T-helper 17 cell (primary cell): ENCODE measurements at regions not wholly inside any gene's neighbourhood (a gene's known extent, or its start where the extent isn't known, plus 50 kb on each side); places are given as distances from the start of the nearest gene placed in this dataset.

Experiments used
- ATAC-seq: fragments of 150-1000 bp; cut with Tn5 transposase; 2 replicates; pipeline ENCODE4 v1.10.0; 2021; ENCODE audit warnings: mild to moderate bottlenecking, moderate library complexity
- DNase-seq, 3 donors: peaks; one replicate each; pipeline versions ENCODE4 v3.0.0 to v3.0.0-alpha.2; 2020 to 2021
- H3K9me3 ChIP-seq: one replicate; pipeline ENCODE4 v1.7.0; 2013; ENCODE audit warnings: low read length, mild to moderate bottlenecking; ENCODE audit not compliant: control insufficient read depth, poor library complexity, severe bottlenecking
- H3K27ac Mint-ChIP-seq: one replicate; pipeline ENCODE4 v1.8.0; 2022; ENCODE audit warnings: mild to moderate bottlenecking, moderate library complexity, mixed read lengths
- H3K27me3 Mint-ChIP-seq: one replicate; pipeline ENCODE4 v1.8.0; 2022; ENCODE audit warnings: mixed read lengths
- H3K36me3 Mint-ChIP-seq: one replicate; pipeline ENCODE4 v1.8.0; 2022; ENCODE audit warnings: low read depth, mixed read lengths
- H3K4me1 Mint-ChIP-seq: one replicate; pipeline ENCODE4 v1.8.0; 2022; ENCODE audit warnings: mild to moderate bottlenecking, mixed read lengths
- H3K4me3 Mint-ChIP-seq: one replicate; pipeline ENCODE4 v1.8.0; 2022; ENCODE audit warnings: mild to moderate bottlenecking, moderate library complexity, mixed read lengths

DNA sequence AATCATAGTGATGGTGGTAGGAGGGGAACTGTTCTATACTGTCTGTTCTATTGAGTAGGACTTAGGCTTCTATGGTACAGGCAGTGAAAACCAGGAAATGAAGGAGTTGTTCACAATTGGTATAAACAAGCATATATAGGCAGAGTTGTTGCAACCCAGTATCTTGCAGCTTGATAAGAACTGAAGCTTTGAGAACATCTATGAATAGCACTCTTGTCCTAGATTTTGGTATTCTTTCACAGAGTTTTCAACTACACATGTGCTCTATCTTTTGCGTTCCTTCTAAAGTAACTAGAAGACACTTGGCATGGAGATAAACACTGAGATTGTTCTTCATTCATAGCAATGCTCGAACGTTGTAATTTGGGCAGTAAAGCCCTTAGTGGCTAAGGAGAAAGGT lies 91.8 kb downstream of the KCNJ2 start:
- Mint-ChIP-seq H3K4me3 (no peak overlapping the region), H3K27ac (no peak overlapping the region), H3K36me3 (no peaks in the 10 kb centered on the region), H3K27me3 (peaks cover 5% of the 10 kb centered on the region), H3K4me1 (no peaks in the 10 kb centered on the region)
- H3K9me3 ChIP-seq: no peaks in the 10 kb centered on the region
- ATAC-seq (no peak), DNase-seq (no peak)

GRCh38 chr17:70265471-70265870 lies 96.1 kb downstream of the KCNJ2 start:
- Mint-ChIP-seq H3K27me3 (no peaks in the 10 kb centered on the region), H3K4me3 (no peak overlapping the region), H3K36me3 (no peaks in the 10 kb centered on the region), H3K27ac (no peak overlapping the region), H3K4me1 (no peaks in the 10 kb centered on the region)
- no peaks in the 10 kb centered on the region for H3K9me3 ChIP-seq
- no peak for DNase-seq
- no peak for ATAC-seq

- DNase-seq (no peak), ATAC-seq (no peak)
- Mint-ChIP-seq H3K4me3 (no peak overlapping the region), H3K36me3 (no peaks in the 10 kb centered on the region), H3K27me3 (no peaks in the 10 kb centered on the region), H3K27ac (no peak overlapping the region), H3K4me1 (no peaks in the 10 kb centered on the region)
- no peaks in the 10 kb centered on the region for H3K9me3 ChIP-seq
These were observed 97.1 kb downstream of the KCNJ2 start for GRCh38 chr17:70266394-70266793.

- H3K9me3 ChIP-seq: no peaks in the 10 kb centered on the region
- DNase-seq (no peak), ATAC-seq (no peak)
- no peaks in the 10 kb centered on the region for H3K4me1 Mint-ChIP-seq
- H3K36me3 Mint-ChIP-seq: no peaks in the 10 kb centered on the region
- H3K27me3 Mint-ChIP-seq: no peaks in the 10 kb centered on the region
- no peak overlapping the region for H3K4me3 Mint-ChIP-seq
- no peak overlapping the region for H3K27ac Mint-ChIP-seq
These were observed 99.1 kb downstream of the KCNJ2 start for GRCh38 chr17:70268383-70268782.

DNA sequence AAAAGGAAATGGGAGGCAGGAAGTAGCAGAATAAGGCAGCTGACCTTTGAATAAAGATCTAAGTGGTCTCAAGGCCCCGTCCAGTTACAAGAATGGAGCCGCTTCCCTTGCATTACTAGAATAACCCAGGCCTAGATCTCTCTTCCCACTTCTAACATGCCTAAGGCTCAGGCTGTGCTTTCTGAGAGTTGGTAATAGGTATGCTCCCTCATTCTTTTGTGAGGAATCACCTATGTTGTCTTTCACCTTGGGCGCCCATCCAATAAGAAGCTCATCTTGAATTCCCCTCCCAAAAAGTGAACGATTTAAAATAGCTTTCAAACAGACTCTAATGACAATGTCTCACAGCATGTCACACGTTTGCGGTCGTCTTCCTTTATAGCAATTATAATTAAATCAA lies 101.2 kb downstream of the KCNJ2 start:
- Mint-ChIP-seq H3K36me3 (no peaks in the 10 kb centered on the region), H3K27ac (no peak overlapping the region), H3K27me3 (peaks cover 6% of the 10 kb centered on the region), H3K4me3 (no peak overlapping the region), H3K4me1 (no peaks in the 10 kb centered on the region)
- DNase-seq (no peak), ATAC-seq (no peak)
- no peaks in the 10 kb centered on the region for H3K9me3 ChIP-seq

GRCh38 chr17:70271200-70271599 lies 101.9 kb downstream of the KCNJ2 start:
- no peaks in the 10 kb centered on the region for H3K4me1 Mint-ChIP-seq
- ATAC-seq (no peak), DNase-seq (no peak)
- H3K27me3 Mint-ChIP-seq: peaks cover 6% of the 10 kb centered on the region
- H3K9me3 ChIP-seq: no peaks in the 10 kb centered on the region
- H3K36me3 Mint-ChIP-seq: no peaks in the 10 kb centered on the region
- no peak overlapping the region for H3K27ac Mint-ChIP-seq
- H3K4me3 Mint-ChIP-seq: no peak overlapping the region

DNA sequence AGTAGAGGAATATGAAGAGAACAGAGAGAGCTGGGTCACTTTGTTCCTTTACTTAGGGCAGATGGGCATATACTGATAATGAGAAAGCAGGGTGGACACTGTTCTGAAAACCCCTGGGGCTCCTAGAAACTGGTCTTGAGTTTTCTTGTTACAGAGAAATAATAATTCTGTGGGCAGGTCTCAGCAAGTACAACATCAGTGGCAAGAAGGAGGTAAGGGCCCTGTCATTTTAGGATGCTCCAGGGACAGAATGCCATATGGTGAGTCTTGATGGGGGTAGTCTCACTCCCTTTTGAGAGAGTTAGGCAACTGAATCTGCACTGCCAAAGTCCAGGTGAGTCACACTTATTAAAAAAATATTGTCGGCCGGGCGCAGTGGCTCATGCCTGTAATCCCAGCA lies 102.3 kb downstream of the KCNJ2 start:
- no peak overlapping the region for H3K4me3 Mint-ChIP-seq
- no peaks in the 10 kb centered on the region for H3K36me3 Mint-ChIP-seq
- ATAC-seq (no peak), DNase-seq (no peak)
- H3K27ac Mint-ChIP-seq: no peak overlapping the region
- no peaks in the 10 kb centered on the region for H3K4me1 Mint-ChIP-seq
- no peaks in the 10 kb centered on the region for H3K9me3 ChIP-seq
- peaks cover 6% of the 10 kb centered on the region for H3K27me3 Mint-ChIP-seq

GRCh38 chr17:70274255-70274654 lies 104.9 kb downstream of the KCNJ2 start:
- Mint-ChIP-seq H3K27me3 (peaks cover 6% of the 10 kb centered on the region), H3K4me3 (no peak overlapping the region), H3K27ac (no peak overlapping the region), H3K4me1 (no peaks in the 10 kb centered on the region), H3K36me3 (no peaks in the 10 kb centered on the region)
- DNase-seq: no peak
- no peak for ATAC-seq
- no peaks in the 10 kb centered on the region for H3K9me3 ChIP-seq

- no peak overlapping the region for H3K4me3 Mint-ChIP-seq
- H3K27me3 Mint-ChIP-seq: peaks cover 6% of the 10 kb centered on the region
- ATAC-seq: no peak
- H3K9me3 ChIP-seq: no peaks in the 10 kb centered on the region
- no peak for DNase-seq
- no peak overlapping the region for H3K27ac Mint-ChIP-seq
- H3K36me3 Mint-ChIP-seq: no peaks in the 10 kb centered on the region
- H3K4me1 Mint-ChIP-seq: no peaks in the 10 kb centered on the region
These were observed 107.6 kb downstream of the KCNJ2 start for GRCh38 chr17:70276906-70277305.

DNA sequence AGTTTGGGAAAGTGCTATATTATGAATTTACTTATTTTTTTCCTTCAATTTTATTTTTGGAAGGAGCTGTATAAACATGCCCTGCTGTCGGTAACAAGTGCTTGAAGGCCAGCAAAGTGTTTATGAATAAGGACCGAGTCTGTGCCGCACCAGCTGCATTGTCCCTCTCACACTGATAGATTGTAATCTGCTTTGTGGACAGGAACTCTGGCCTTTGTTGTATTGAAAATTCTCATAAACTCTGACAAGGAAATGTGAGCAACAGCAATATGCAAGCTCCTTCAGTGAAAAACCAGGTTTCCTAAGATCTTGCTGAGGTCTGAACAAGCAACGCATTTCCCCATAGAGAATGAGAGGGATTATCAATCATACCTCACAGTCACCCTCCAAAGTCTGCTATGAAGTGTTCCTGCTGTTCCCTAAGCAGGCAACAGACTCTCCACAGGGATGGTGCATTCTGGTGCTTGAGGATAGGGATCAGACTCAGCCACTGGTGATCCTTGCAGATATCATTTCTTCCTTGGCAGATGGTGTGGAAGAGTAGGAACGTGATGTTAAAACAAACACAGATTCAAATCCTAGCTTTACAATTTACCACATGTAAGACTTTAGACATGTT lies 109.6 kb downstream of the KCNJ2 start:
- H3K27ac Mint-ChIP-seq: no peak overlapping the region
- no peak for DNase-seq
- no peaks in the 10 kb centered on the region for H3K36me3 Mint-ChIP-seq
- H3K4me3 Mint-ChIP-seq: no peak overlapping the region
- peaks cover 6% of the 10 kb centered on the region for H3K27me3 Mint-ChIP-seq
- no peak for ATAC-seq
- H3K9me3 ChIP-seq: no peaks in the 10 kb centered on the region
- no peaks in the 10 kb centered on the region for H3K4me1 Mint-ChIP-seq

DNA sequence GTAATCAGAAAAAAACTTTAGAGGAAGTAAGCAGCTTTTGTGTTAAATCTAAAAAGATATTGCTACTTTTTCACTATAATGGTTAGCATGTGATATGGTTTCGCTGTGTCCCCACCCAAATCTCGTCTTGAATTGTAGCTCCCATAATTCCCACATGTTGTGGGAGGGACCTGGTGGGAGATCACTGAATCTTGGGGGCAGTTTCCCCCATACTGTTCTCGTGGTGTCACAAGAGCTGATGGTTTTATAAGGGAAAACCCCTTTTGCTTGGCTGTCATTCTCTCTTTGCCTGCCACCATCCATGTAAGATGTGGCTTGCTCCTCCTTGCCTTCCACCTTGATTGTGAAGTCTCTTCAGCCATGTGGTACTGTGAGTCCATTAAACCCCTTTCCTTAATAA lies 117.1 kb downstream of the KCNJ2 start:
- H3K4me3 Mint-ChIP-seq: no peak overlapping the region
- H3K4me1 Mint-ChIP-seq: no peaks in the 10 kb centered on the region
- peaks cover 12% of the 10 kb centered on the region for H3K27me3 Mint-ChIP-seq
- no peaks in the 10 kb centered on the region for H3K9me3 ChIP-seq
- H3K27ac Mint-ChIP-seq: no peak overlapping the region
- H3K36me3 Mint-ChIP-seq: no peaks in the 10 kb centered on the region
- ATAC-seq (no peak), DNase-seq (no peak)

DNA sequence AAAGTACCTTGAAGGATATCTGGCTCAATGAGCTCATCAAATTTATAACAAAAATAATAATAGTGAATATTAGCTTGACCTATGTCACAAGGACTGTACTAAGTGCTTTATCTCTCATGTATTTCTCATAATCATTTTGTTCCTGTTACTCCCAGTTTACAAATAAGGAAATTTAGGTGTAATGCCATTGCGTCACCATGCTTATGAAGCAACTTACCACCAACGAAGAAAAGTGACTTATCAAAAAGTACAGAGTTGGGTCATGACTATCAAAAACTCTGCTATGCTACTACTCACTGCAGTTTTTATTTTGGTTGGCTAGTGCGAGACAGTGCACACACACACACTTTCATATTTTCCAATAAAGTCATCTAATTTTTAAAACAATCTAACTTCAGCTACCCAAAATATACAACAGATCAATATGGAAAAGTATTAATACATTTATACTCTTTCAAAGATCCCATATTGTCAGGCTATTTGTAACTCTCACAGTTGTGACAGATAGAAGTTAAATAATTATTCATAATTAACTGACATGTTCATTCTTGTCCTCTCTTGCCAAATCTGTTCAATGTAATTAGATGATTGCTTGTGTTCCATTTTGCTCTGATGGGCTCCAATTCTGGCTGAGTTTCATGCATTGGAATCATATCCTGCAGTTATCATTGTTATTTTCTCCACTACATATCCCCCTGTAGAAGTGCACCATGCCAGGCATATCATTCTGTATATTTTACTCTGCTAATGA lies 119.4 kb downstream of the KCNJ2 start:
- H3K36me3 Mint-ChIP-seq: no peaks in the 10 kb centered on the region
- H3K27me3 Mint-ChIP-seq: peaks cover 12% of the 10 kb centered on the region
- ATAC-seq: no peak
- no peak overlapping the region for H3K27ac Mint-ChIP-seq
- no peak overlapping the region for H3K4me3 Mint-ChIP-seq
- DNase-seq: no peak
- H3K4me1 Mint-ChIP-seq: no peaks in the 10 kb centered on the region
- no peaks in the 10 kb centered on the region for H3K9me3 ChIP-seq

DNA sequence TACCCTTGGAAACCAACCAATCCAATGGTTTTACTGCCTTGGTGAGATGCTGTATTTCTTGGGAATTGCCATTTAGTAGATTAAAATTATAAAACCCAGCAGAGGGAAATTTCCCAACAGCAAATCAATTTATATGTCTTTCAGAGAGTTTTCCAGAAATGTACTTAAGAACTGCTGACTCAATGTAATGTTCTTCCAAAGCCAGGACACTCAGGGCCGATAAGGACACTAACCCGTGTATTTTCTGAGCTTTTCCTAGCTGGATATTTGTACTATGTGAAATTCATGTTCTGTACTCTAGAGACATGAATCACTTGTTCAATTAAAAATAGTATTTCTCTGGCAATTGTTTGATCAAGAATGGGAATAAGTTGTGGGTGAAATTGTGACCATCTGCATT lies 121.4 kb downstream of the KCNJ2 start:
- no peak for DNase-seq
- Mint-ChIP-seq H3K4me1 (no peaks in the 10 kb centered on the region), H3K27ac (no peak overlapping the region), H3K4me3 (no peak overlapping the region), H3K27me3 (peaks cover 8% of the 10 kb centered on the region), H3K36me3 (no peaks in the 10 kb centered on the region)
- H3K9me3 ChIP-seq: no peaks in the 10 kb centered on the region
- ATAC-seq: no peak

DNA sequence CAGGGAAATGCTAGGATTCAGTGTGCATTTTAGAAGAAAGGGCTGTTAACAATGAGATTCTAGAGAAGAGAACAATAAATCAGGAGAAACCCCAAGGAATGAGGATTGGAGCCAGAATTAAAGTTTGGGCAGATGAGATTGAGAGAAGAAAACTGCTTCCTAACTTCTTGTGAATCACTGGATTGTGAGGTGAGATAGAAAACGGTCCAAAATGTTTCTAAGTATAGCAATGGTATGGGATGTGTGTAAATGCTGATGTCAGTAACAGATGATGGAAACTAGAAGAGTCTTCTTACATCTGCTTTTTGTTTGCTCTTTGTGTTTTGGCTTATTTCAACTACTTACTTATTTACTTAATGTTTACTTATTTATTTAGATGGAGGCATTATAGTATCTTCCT lies 123.0 kb downstream of the KCNJ2 start:
- Mint-ChIP-seq H3K4me3 (no peak overlapping the region), H3K36me3 (no peaks in the 10 kb centered on the region), H3K27ac (no peak overlapping the region), H3K27me3 (peaks cover 8% of the 10 kb centered on the region), H3K4me1 (no peaks in the 10 kb centered on the region)
- no peaks in the 10 kb centered on the region for H3K9me3 ChIP-seq
- ATAC-seq (no peak), DNase-seq (no peak)
